ENCODE measurements at regions not wholly inside any gene's neighbourhood (a gene's known extent, or its start where the extent isn't known, plus 50 kb on each side); places are given as distances from the start of the nearest gene placed in this dataset.

DNA sequence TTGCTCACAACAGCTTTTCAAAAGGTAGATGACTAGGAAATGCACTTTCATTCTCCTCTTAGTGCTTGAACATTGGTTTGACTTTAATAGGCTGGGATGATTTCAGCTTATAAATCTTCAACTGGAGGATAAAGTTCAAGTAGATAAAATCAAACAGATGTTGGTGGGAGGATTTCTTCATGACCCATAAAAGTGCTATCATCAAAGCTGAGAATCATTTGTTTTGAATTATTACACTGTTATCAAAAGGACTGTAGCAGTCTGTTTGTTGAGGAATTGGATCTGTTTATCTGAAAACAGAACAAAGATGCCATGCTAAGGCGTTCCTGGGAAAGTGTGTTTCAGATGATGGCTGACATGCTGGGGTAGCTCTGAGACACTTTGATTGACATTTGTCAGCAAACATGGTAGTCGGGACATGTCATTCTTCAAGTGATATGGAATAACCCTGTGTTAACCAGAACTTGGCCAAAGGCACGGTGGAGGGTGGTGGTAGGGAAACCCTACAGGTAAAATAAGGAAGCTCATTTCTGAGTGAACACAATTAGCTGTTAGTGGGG, 304.0 kb upstream of the PITX2 start:
- H3K27me3 Mint-ChIP-seq (ENCODE audit: insufficient read depth) = no peaks in the 10 kb centered on the region
- no peaks in the 10 kb centered on the region for H3K9me3 ChIP-seq (ENCODE audit: control insufficient read depth, low read length)
- H3K9ac ChIP-seq (ENCODE audit: extremely low read depth, low read length, poor library complexity, severe bottlenecking) = no peak overlapping the region
- no peak overlapping the region for H3K4me3 ChIP-seq (ENCODE audit: low read length)
- no peaks in the 10 kb centered on the region for H3K36me3 ChIP-seq (ENCODE audit: control insufficient read depth, insufficient read depth, low read length)
- peaks cover 26% of the 10 kb centered on the region for H3K4me1 Mint-ChIP-seq
- no peaks in the 10 kb centered on the region for H3K36me3 Mint-ChIP-seq (ENCODE audit: low read depth)
- DNase-seq = no peak
- TF ChIP-seq, protein P1, sequence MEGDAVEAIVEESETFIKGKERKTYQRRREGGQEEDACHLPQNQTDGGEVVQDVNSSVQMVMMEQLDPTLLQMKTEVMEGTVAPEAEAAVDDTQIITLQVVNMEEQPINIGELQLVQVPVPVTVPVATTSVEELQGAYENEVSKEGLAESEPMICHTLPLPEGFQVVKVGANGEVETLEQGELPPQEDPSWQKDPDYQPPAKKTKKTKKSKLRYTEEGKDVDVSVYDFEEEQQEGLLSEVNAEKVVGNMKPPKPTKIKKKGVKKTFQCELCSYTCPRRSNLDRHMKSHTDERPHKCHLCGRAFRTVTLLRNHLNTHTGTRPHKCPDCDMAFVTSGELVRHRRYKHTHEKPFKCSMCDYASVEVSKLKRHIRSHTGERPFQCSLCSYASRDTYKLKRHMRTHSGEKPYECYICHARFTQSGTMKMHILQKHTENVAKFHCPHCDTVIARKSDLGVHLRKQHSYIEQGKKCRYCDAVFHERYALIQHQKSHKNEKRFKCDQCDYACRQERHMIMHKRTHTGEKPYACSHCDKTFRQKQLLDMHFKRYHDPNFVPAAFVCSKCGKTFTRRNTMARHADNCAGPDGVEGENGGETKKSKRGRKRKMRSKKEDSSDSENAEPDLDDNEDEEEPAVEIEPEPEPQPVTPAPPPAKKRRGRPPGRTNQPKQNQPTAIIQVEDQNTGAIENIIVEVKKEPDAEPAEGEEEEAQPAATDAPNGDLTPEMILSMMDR (conservative IDR thresholded peaks at IDR 0.05) = peak; percentile 17
- no peaks in the 10 kb centered on the region for H3K9me3 Mint-ChIP-seq
- H3K4me3 Mint-ChIP-seq = no peak overlapping the region
- H3K27ac Mint-ChIP-seq = no peak overlapping the region
- peaks cover 4% of the 10 kb centered on the region for H3K4me1 ChIP-seq (ENCODE audit: control insufficient read depth, insufficient read depth, low read length)
- WGBS, 2 experiments (ENCODE audit: insufficient coverage in 1 of 2, insufficient read length in 1 of 2) = 85 to 90% methylated on average over 3 of the region's 3 CpGs
- H3K27me3 ChIP-seq (ENCODE audit: control insufficient read depth, insufficient read depth, low read length, poor library complexity, severe bottlenecking) = no peaks in the 10 kb centered on the region
- no peak overlapping the region for H3K27ac ChIP-seq (ENCODE audit: low read depth, low read length)

DNA sequence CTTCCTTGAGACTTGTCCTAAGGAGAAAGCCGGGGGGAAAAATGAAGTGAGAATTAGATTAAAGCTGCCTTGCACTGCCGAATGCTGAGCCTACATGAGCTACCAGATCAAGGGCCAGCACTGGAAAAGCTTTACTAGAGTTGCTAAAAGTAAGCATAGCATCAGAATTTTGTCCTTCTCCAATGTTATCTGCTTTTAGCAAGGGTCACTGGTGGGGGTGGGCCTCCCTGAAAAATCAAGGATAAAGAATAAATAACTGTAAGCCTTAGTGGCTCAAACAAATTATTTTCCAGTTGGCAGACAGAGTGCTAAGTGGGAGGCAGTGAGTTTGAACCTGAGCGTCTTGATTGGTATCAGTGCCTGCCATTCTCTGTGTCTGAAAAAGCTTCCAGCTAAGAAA, 310.5 kb upstream of the PITX2 start:
- TF ChIP-seq, protein P1 (conservative IDR thresholded peaks at IDR 0.05) = no peak
- Mint-ChIP-seq H3K27ac (peak overlapping the region; percentile 60), H3K36me3 (ENCODE audit: low read depth) (no peaks in the 10 kb centered on the region), H3K9me3 (no peaks in the 10 kb centered on the region), H3K27me3 (ENCODE audit: insufficient read depth) (no peaks in the 10 kb centered on the region), H3K4me3 (no peak overlapping the region), H3K4me1 (peaks cover 21% of the 10 kb centered on the region)
- WGBS, 2 experiments (ENCODE audit: insufficient coverage in 1 of 2, insufficient read length in 1 of 2) = 75 to 89% methylated on average over 1 to 3 of the region's 3 CpGs
- H3K4me3 ChIP-seq (ENCODE audit: low read length) = no peak overlapping the region
- H3K4me1 ChIP-seq (ENCODE audit: control insufficient read depth, insufficient read depth, low read length) = peaks cover 4% of the 10 kb centered on the region
- H3K9me3 ChIP-seq (ENCODE audit: control insufficient read depth, low read length) = no peaks in the 10 kb centered on the region
- H3K27ac ChIP-seq (ENCODE audit: low read depth, low read length) = no peak overlapping the region
- no peak for DNase-seq
- no peak overlapping the region for H3K9ac ChIP-seq (ENCODE audit: extremely low read depth, low read length, poor library complexity, severe bottlenecking)
- H3K36me3 ChIP-seq (ENCODE audit: control insufficient read depth, insufficient read depth, low read length) = no peaks in the 10 kb centered on the region
- no peaks in the 10 kb centered on the region for H3K27me3 ChIP-seq (ENCODE audit: control insufficient read depth, insufficient read depth, low read length, poor library complexity, severe bottlenecking)

DNA sequence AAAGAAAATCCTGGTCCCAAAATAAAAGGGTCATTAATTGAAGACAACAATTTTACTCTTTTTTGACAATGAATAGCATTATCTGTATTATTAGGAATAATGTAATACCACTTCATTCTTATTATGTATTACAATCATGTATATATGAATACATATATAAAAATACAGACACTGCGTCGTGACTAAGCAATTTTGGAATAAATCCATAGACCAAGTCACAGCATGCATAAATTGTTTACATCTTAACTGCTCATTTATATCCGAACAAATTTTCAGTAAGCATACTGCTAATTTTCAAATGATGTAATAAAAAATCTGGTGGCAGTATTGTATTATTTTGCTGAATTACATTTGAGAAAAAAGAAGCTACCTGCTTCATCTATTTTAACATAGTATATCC, 321.6 kb upstream of the PITX2 start:
- Mint-ChIP-seq H3K27ac (no peak overlapping the region), H3K4me1 (peaks cover 12% of the 10 kb centered on the region), H3K4me3 (no peak overlapping the region), H3K27me3 (ENCODE audit: insufficient read depth) (no peaks in the 10 kb centered on the region), H3K9me3 (no peaks in the 10 kb centered on the region), H3K36me3 (ENCODE audit: low read depth) (no peaks in the 10 kb centered on the region)
- Histone ChIP-seq H3K4me3 (ENCODE audit: low read length) (no peak overlapping the region), H3K9me3 (ENCODE audit: control insufficient read depth, low read length) (no peaks in the 10 kb centered on the region), H3K9ac (ENCODE audit: extremely low read depth, low read length, poor library complexity, severe bottlenecking) (no peak overlapping the region), H3K36me3 (ENCODE audit: control insufficient read depth, insufficient read depth, low read length) (no peaks in the 10 kb centered on the region), H3K27ac (ENCODE audit: low read depth, low read length) (no peak overlapping the region), H3K4me1 (ENCODE audit: control insufficient read depth, insufficient read depth, low read length) (peaks cover 4% of the 10 kb centered on the region), H3K27me3 (ENCODE audit: control insufficient read depth, insufficient read depth, low read length, poor library complexity, severe bottlenecking) (no peaks in the 10 kb centered on the region)
- TF ChIP-seq, protein P1 (conservative IDR thresholded peaks at IDR 0.05) = no peak
- 94% methylated on average over 3 of the region's 3 CpGs; no CpG with 5 or more reads in 1 of the 2 experiments for WGBS, 2 experiments (ENCODE audit: insufficient coverage in 1 of 2, insufficient read length in 1 of 2)
- DNase-seq = no peak
